HG03045 (cell line): ENCODE measurements at regions not wholly inside any gene's neighbourhood (a gene's known extent, or its start where the extent isn't known, plus 50 kb on each side); places are given as distances from the start of the nearest gene placed in this dataset.
"Not testable (repeated sequence)": the region's sequence is repeated elsewhere in the genome, so short reads cannot be mapped to it uniquely, and the experiment has no call there.

Source experiments
- ATAC-seq: cut with Tn5 transposase; IDR thresholded peaks from one replicate; pipeline ENCODE4 v1.9.1; 2021; ENCODE audit warnings: mild to moderate bottlenecking, moderate library complexity; ENCODE audit not compliant: unreplicated experiment

DNA sequence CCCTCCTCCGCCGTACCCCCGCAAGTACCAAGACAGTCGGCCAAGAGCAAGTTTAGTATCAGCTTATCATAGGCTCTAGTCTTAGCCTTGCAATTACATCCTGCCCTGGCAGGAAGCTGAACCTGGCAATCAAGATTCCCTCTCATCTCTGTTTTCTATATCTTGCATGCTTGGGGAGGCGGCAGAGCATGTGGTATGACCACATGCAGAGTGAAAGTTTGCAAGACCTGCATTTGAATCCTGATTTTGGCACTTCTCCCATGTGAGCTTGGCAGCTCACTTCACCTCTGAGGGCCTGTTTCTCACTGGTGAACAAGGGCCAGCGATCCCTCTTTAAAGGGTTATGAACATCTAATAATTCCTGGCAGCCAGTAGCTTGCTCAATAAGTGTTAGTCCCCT, 106.1 kb upstream of the FRMD4B start:
- ATAC-seq = no peak

DNA sequence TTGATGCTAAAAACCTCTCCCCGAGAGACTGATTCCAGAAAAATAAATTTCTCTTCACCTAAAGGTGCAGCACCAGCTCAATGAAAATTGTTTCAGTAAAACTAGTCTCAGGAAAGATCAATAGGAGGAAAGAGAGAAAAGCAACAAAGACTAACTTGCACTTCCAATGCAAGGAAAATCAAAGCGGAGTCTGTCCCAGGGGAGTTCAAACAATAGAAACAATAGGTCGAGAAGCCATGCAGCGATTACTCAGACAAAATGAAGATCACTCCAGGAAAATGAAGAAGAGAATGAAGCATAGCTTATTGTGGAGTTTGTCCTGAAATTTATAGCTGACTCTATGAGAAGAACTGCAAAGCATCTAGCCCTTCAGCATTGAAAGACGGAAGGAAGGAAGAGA, 105.1 kb upstream of the FRMD4B start:
- ATAC-seq = no peak

DNA sequence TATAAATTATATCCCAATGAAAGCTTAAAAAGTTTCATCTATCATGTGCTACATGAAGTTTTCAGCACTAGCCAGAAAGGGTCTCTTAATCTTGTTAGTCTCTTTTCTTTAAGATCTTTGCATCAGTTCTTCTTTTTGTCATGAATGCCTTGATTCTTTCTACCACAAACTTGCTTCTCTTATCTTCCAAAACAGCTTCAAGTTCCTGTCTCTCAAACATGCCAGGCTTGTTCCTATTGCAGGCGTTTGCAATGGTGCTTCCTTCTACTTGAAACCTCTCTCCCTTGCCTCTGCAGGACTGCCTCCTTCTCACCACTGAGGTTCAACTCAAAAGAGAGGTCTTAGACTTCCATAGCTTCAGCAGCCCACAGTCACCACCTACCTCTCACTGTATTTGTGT, 104.3 kb upstream of the FRMD4B start:
- no peak for ATAC-seq

DNA sequence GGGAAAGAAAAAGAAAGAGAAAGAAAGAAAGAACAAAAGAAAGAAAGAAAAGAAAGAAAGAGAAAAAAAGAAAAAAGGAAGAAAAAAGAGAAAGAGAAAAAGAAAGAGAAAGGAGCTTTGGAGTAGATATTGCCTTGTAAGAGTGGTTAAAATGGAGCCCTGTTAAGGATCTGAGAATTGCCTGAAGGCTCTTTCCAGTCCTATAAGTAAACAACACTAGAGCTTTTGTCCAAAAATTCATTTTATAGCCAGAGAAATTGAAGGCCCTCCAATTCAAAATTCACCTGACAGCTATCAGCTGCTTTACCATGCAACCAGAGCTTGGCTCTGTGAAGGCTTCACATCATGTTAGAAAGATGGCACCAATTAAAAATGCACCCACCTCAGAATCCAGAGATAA, 102.1 kb upstream of the FRMD4B start:
- ATAC-seq = no peak

DNA sequence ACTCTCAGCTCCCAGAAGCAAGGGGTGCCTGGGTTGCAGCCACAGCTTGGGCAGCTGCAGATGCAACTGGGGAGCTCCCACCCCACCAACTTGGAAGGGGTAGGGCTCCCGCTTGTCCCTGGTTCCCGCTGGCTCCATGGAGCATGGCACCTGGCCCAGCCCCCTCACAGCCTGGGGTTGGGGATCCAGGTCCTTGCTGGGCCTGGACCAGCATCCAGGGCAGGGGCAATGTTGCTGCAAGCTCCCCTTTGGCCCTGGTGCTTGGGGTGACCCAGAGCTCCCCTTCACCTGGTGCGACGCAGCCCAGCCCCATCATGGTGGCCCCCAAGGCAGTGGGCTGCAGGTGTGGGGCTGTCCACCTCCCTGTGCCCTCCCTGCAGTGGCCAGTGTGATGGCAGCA, 99.6 kb upstream of the FRMD4B start:
- ATAC-seq = no peak

DNA sequence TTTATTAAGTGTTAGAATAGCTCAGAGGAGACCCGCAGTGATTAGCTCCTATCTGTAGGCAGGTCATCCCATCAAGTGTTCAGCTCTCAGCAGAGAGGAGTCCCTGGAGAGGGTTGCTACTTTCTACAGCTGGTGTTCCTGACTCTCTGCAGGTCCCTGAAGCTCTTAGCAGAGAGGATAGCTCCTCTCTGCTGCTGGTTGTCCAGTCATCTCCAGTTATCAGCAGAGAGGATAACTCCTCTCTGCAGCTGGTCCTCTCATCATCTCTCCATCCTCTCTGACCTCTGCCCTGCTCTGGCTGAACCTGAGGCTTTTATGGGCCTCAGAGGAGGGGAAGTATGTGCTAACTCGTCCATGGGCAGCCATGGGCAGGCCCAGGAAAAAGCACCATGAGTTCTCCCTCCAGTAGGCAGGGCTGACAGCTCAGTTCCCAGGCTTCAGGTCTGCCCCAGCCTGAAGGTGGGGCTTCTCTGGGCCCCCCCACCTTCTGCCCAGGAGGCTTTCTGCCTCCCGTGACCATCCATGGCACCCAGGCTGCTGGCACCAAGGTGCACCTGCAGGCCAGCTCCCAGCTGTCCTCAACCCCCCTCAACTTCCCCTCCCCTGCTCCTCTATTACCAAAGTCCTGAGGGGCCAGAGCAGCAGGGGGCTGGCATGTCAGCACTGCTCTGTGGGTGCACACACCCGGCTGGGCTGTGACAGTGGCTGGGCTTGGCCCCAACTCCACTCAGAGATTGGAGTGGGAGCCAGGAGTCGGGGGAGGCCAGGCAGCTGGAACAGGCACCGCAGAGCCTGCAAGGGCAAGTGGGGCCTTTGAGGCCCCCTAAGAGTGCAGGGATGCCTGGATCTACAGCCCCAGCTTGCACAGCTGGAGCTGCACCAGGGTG, 98.9 kb upstream of the FRMD4B start:
- ATAC-seq = no peak

DNA sequence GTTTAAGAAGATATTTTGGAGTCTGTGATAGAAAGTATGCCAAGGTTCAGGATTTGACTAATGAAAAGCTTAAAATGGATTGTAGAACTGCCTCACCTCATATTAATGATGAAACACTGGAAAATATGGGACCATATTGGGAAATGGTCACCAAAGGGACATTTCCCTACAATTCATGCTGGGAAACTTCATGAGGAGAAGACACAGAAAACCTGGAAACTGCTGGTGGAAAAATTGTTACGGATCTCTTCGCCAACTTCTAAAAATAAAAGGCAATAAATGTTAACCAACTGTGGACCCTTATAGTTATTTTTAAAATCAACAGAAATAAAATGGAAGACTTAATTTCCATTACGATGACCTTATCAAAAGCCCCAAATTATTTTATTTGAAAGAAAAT, 97.6 kb upstream of the FRMD4B start:
- ATAC-seq = no peak

DNA sequence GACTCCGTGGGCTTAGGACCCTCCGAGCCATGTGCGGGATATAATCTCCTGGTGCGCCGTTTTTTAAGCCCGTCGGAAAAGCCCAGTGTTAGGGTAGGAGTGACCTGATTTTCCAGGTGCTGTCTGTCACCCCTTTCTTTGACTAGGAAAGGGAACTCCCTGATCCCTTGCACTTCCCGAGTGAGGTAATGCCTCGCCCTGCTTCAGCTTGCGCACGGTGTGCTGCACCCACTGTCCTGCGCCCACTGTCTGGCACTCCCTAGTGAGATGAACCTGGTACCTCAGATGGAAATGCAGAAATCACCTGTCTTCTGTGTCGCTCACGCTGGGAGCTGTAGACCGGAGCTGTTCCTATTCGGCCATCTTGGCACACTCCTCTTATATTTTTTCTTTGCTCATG, 95.1 kb upstream of the FRMD4B start:
- not testable (repeated sequence) for ATAC-seq

DNA sequence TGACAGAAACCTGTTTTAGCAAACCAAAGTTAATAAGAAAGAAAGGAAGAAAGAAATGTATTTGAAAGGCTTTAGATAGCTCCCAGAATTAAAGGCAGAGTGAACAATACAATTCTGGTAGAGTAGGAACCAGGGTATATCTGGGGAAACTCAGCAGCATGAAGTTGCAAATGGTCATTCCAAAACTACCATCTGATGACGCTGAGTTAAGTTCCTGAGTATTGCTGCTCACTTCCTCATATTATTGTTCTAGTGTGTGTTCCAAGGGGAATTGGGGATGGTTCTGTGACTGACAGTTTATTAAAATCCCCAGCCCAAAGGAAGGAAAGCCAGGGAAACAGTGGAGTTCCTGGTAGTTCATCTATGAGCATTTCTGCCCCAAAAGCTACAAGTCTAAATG, 88.3 kb upstream of the FRMD4B start:
- ATAC-seq = no peak

DNA sequence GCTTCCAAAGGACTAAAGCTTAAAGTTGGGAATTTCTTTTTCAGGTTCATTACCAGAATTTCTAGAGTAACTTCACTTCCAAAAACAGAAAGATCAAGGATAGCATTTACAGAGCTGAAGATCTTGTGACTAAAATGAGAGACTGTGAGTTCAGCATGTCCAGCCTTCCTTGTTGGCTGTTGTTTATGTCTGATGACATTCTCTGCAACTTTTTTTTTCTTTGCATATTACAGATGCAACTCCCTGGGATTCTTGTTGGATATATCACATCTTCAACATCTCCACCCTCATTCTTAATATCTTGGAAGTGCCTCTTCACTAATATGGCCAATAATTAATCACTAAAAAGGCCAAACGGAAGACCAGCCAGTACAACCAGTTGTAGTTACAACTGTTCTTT, 86.2 kb upstream of the FRMD4B start:
- no peak for ATAC-seq

DNA sequence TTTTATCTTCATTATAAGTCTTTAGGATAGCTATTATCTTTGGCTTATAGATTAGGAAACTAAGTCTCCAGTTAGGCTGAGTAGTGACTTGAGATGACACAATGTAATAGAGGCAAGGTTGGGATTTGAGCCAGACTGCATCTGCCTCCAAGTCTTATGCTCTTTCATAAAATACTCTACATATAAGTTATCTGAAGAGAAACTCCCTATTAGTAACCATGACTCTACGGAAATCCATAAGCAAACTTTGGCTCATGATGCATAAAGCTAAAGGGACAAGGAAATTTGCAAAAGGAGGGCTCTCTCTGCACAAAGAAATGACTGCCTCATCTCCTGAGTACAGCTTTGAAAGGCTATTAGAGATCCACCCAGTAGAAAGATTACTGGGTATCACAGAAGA, 77.6 kb upstream of the FRMD4B start:
- no peak for ATAC-seq

DNA sequence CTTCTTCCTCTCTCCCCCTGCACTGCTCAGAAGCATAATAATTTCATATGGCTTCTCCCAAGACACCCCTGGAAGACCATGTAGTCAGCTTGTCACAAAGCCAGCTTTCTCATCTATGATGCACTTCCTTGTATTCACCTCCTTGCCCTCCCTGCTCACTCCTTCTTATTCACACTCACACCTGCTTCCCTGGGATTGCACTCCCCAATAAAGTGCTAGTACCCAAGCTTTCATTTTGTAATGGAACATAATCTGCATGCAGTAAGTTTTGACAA, 76.9 kb upstream of the FRMD4B start:
- ATAC-seq = no peak

DNA sequence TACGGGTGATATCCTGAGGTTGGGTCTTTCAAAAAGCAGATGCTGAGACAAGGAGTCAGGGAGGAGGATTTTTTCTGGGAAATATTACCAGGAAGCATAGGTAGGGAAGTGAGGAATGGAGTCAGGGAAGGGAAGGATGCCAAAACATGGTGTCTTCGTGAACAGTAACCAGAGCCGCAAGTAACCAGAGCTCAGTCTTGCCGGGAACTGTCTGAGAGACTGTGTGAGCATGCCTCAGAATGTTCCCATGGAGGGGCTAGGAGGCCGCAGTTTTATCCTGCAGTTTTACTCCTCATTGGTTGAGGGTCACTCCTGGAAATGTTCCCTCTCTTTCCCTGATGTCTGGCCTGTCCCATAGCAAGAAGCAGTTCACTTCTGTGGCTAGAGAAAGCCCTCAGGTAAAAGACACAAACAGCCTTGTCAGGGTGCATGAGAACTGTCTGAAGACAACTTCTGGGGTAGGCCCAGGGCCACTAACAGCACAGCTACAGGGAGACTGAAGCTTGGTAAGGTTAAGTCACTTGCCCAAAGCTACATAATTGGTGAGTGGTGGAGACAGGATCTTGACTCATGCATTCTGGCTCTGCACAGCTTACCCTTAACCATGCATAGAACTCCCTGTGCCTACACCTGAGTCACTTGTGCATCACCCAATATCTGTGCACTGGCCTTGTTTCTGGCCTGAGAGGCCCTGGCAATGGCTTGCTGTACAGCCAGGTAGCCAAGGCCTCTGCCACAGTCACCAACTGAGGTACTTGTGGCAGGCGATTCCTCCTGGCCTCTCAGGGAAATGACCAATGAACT, 76.3 kb upstream of the FRMD4B start:
- no peak for ATAC-seq

DNA sequence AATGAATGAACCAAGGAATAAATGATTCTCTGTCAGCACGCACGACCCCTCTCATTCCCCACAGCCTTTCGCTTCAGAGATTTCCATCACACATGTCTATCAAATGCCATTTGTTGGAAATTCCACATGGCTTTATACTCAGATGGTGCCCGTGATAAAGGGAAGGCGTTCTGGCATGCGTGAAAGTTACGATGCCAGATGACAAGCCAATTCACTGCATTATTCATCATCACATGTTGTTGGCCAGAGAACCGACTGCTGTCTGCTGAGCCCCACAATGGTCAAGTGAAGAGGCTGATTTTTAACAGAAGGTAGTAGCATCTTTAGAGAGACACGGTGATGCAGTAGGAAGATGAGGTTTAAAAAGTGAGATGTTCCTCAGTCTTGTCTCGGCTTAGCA, 74.1 kb upstream of the FRMD4B start:
- no peak for ATAC-seq

DNA sequence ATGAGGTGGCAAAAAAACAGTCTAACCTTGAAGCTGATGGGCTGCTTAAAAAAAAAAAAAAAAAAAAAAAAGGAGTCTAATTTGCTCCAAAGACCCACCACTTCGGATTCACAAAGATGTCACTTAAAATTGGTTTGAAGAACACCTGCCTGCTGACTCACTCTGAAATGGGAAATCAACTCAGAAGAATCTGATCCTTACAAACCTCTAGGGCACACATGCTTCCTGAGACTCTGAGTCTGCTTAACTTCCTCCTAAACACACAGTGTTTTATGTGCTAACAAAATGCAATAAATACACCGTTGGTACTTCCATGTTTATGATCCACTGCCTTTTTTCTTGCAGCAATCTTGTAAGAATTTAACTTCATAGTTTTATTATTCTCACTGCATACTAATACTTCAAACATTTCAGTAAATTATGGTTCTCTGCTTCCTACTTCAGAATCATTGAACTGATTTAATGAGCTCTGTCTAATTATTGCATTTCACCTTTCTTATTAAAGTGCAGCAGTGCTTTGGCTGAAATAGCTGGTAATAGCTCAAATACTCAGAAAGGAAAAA, 73.0 kb upstream of the FRMD4B start:
- ATAC-seq = no peak

DNA sequence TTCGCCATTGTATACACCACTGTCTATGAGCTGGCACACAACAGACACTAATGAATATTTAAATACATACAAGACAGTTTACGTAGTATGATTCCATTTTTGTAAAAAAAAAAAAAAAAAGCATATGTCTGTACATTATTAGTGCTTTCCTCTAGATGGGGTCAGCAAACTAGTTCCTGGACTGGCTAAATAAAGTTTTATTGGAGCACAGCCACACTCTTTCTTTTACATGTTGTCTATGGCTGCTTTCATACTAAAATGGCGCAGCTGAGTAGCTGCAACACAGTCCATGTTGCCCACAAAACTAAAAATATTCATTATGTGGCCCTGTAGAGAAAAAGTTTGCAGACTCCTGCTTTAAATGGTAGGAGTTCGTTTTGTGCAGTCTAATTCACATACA, 70.7 kb upstream of the FRMD4B start:
- ATAC-seq = no peak

DNA sequence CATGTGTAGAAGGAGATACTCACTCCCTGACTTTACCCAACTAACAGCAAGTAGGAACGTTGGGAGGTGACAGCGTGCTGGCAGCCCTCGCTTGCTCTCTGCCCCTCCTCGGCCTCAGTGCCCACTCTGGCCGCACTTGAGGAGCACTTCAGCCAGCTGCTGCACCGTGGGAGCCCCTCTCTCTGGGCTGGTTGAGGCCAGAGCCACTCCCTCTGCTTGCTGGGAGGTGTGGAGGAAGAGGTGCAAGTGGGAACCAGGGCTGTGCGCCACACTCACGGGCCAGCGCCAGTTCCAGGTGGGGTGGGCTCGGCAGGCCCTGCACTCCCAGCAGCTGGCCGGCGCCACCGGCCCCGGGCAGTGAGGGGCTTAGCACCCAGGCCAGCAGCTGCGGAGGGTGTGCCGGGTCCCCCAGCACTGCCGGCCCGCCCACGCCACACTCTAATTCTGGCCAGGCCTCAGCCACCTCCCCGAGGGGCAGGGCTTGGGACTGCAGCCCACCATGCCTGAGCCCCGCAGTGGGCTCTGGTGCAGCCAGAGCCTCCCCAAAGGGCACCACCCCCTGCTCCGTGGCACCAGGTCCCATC, 68.4 kb upstream of the FRMD4B start:
- ATAC-seq = no peak

DNA sequence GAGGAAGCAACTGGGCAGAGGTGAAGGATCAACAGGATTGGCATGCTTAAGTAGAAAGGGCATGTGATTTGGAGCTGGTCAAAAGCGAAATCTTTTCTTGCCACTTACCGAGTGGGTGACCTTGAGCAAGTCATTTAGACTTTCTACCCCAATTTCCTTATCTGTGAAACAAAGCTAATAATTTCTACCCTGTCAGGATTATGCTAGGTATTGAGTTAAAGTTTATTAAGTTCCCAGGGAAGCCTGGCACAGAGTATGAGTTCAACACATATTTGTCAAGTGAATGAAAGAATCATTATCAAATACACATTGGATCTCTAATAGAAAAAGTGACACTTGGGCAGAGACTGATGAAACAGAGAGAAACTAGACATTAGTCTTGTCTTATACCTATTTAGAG, 66.4 kb upstream of the FRMD4B start:
- ATAC-seq = no peak

DNA sequence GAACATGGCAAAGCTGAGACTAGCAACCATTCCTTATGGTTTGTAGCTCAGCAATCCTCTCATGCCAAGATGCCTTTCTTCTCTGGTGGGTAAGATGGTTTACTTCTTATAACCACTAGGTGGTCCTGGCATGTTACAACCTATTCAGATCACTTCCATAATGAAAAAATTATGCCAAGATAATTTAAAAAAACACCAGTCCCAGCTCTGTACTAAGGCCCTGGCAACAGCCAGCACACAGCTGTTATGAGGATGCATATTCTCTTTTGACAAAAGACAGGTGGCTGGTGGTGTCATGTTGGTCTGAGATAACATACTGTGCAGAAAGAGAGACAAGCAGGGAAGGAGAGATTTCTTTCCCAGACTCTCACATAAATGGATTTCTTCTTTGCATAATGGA, 65.7 kb upstream of the FRMD4B start:
- no peak for ATAC-seq

DNA sequence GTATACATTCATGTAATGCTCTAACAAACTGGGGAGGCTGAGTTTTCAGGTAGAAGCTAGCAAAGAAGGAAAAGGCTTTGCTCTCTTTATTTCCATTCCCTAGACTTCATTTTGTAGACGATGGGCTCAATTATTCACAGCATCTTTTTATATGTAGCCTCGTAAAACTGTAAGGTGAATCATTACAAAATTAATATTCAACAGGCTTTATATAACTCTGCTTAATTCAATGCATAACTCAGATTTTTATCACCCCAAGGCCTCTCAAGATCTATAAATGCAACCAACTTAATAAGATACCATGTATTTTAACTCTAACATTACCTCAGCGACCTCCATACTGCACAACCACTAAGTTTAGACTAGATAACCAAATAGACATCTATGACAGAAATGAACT, 63.0 kb upstream of the FRMD4B start:
- ATAC-seq = no peak

DNA sequence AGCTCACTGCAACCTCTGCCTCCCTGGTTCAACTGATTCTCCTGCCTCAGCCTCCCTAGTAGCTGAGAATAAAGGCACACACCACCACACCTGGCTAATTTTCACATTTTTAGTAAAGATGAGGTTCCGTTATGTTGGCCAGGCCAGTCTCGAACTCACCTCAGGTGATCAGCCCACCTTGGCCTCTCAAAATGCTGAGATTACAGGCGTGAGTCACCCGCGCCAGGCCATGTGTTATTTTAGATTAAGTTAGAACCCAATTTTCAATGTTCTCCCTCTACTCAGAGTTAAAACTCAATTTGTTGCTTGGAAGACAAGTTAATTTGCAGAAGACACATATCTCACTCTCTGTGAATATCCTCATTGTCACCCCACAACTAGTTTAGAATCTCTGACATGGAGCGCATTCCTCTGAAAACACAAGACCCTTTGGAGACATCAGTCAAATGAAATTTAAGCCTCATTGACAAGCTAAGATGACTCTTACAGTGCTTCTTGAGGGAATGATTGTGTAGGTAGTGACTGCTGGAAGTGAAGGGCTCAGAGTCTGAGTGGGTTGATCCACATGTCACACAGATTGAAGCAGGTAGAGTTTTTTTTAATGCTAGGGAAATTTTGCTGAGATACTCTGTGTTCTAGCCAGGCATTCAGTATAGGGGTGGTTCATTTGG, 60.6 kb upstream of the FRMD4B start:
- ATAC-seq = no peak
